Tibial nerve (tissue), 4 donors: ENCODE measurements at regions not wholly inside any gene's neighbourhood (a gene's known extent, or its start where the extent isn't known, plus 50 kb on each side); places are given as distances from the start of the nearest gene placed in this dataset.

Source experiments
- EP300 ChIP-seq, 2 donors: sonication (generic); formaldehyde crosslinking; IDR thresholded peaks; one replicate each; pipeline ENCODE4 v1.6.1; 2017; ENCODE audit warnings: antibody characterized with exemption in 2 of 2, mild to moderate bottlenecking in 1 of 2
- POLR2A ChIP-seq, 2 donors: fragments of 450-650 bp; IDR thresholded peaks; one replicate each; pipeline ENCODE4 v1.6.1; 2017; ENCODE audit warnings: antibody characterized with exemption in 2 of 2, mild to moderate bottlenecking in 2 of 2, moderate library complexity in 2 of 2
- TF ChIP-seq, protein P1 (sequence below), 5 experiments: fragments of 200-600 bp in 3 of 5; fragments of 450-650 bp in 2 of 5; sonication (generic) in 3 of 5; IDR thresholded peaks; one replicate each; pipeline ENCODE4 v1.5.1; 2016 to 2019; ENCODE audit warnings: antibody characterized with exemption in 5 of 5, mild to moderate bottlenecking in 3 of 5, moderate library complexity in 2 of 5

DNA sequence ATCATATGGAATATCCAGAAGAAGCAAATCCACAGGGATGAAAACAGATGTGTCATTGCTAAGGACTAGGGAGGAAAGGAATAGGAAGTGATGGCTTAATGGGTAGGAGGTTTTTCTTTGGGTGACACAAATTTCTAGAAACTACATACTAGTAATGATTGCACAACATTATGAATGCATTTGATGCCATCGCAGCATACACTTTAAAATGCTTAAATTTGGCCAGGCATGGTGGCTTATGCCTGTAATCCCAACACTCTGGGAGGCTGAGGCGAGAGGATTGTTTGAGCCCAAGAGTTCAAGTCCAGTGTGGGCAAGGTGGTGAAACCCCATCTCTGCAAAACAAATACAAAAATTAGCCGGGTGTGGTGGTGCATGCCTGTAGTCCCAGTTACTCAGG lies 1370.8 kb downstream of the AACS start:
- TF ChIP-seq, protein P1, sequence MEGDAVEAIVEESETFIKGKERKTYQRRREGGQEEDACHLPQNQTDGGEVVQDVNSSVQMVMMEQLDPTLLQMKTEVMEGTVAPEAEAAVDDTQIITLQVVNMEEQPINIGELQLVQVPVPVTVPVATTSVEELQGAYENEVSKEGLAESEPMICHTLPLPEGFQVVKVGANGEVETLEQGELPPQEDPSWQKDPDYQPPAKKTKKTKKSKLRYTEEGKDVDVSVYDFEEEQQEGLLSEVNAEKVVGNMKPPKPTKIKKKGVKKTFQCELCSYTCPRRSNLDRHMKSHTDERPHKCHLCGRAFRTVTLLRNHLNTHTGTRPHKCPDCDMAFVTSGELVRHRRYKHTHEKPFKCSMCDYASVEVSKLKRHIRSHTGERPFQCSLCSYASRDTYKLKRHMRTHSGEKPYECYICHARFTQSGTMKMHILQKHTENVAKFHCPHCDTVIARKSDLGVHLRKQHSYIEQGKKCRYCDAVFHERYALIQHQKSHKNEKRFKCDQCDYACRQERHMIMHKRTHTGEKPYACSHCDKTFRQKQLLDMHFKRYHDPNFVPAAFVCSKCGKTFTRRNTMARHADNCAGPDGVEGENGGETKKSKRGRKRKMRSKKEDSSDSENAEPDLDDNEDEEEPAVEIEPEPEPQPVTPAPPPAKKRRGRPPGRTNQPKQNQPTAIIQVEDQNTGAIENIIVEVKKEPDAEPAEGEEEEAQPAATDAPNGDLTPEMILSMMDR (IDR thresholded peaks at IDR 0.05), result no peak
- TF ChIP-seq EP300 (IDR thresholded peaks at IDR 0.05) (no peak), POLR2A (IDR thresholded peaks at IDR 0.05) (no peak)
